Mesenchymal stem cell (in vitro differentiated cells and primary cell): ENCODE measurements at regions not wholly inside any gene's neighbourhood (a gene's known extent, or its start where the extent isn't known, plus 50 kb on each side); places are given as distances from the start of the nearest gene placed in this dataset.

Experiments used
- DNase-seq: peaks from one replicate; pipeline ENCODE4 v3.0.0-alpha.2; 2013
- H2AFZ ChIP-seq: one replicate; pipeline ENCODE4 v1.6.1; 2013; ENCODE audit warnings: low read depth, mild to moderate bottlenecking, control low read depth, inconsistent platforms, low read length, moderate library complexity
- H2AK5ac ChIP-seq: 2 replicates; pipeline ENCODE4 v1.6.1; 2013; ENCODE audit warnings: low read length, moderate library complexity, mild to moderate bottlenecking, inconsistent platforms; ENCODE audit not compliant: severe bottlenecking
- H2BK120ac ChIP-seq: one replicate; pipeline ENCODE4 v1.6.1; 2013; ENCODE audit warnings: low read depth, mild to moderate bottlenecking, inconsistent platforms, low read length, moderate library complexity
- H2BK12ac ChIP-seq, 2 experiments: one replicate each; pipeline ENCODE4 v1.6.1; 2013; ENCODE audit warnings: inconsistent platforms in 2 of 2, low read length in 2 of 2, mild to moderate bottlenecking in 2 of 2, moderate library complexity in 2 of 2, control low read depth in 1 of 2
- H2BK15ac ChIP-seq: one replicate; pipeline ENCODE4 v1.6.1; 2013; ENCODE audit warnings: mild to moderate bottlenecking, low read depth, inconsistent platforms; ENCODE audit not compliant: poor library complexity, severe bottlenecking
- H2BK5ac ChIP-seq: 2 replicates; pipeline ENCODE4 v1.6.1; 2013; ENCODE audit warnings: low read depth, mild to moderate bottlenecking, low read length, control low read depth, inconsistent platforms; ENCODE audit not compliant: poor library complexity, severe bottlenecking
- H3K14ac ChIP-seq, 2 experiments: one replicate each; pipeline ENCODE4 v1.6.1; 2013; ENCODE audit warnings: inconsistent platforms in 2 of 2, low read length in 2 of 2, control low read depth in 1 of 2, mild to moderate bottlenecking in 1 of 2, moderate library complexity in 1 of 2
- H3K18ac ChIP-seq, 2 experiments: one replicate each; pipeline ENCODE4 v1.6.1; 2013; ENCODE audit warnings: inconsistent platforms in 2 of 2, low read length in 2 of 2, control low read depth in 1 of 2, low read depth in 1 of 2, mild to moderate bottlenecking in 1 of 2
- H3K23ac ChIP-seq, 2 experiments: one replicate each; pipeline ENCODE4 v1.6.1; 2013; ENCODE audit warnings: inconsistent platforms in 2 of 2, low read length in 2 of 2, mild to moderate bottlenecking in 2 of 2, moderate library complexity in 2 of 2, control low read depth in 1 of 2
- H3K27ac ChIP-seq: 2 replicates; pipeline ENCODE4 v1.5.1; 2013; ENCODE audit warnings: mild to moderate bottlenecking, moderate library complexity, low read length, control low read depth, inconsistent platforms; ENCODE audit not compliant: poor library complexity, severe bottlenecking
- H3K27me3 ChIP-seq, 2 experiments: 2 replicates each; pipeline versions ENCODE4 v1.6.1 to v1.7.0; 2013; ENCODE audit warnings: low read length in 2 of 2, mild to moderate bottlenecking in 2 of 2, moderate library complexity in 2 of 2, control low read depth in 1 of 2, inconsistent platforms in 1 of 2; ENCODE audit not compliant: control insufficient read depth in 1 of 2, insufficient read depth in 1 of 2
- H3K36me3 ChIP-seq, 2 experiments: 2 replicates each; pipeline versions ENCODE4 v1.6.1 to v1.7.0; 2013; ENCODE audit warnings: low read length in 2 of 2, control low read depth in 1 of 2, inconsistent platforms in 1 of 2, low read depth in 1 of 2, mild to moderate bottlenecking in 1 of 2; ENCODE audit not compliant: insufficient read depth in 2 of 2, control insufficient read depth in 1 of 2
- H3K4ac ChIP-seq, 2 experiments: one replicate each; pipeline ENCODE4 v1.6.1; 2013; ENCODE audit warnings: inconsistent platforms in 2 of 2, low read length in 2 of 2, mild to moderate bottlenecking in 2 of 2, moderate library complexity in 2 of 2, control low read depth in 1 of 2, low read depth in 1 of 2
- H3K4me1 ChIP-seq: 2 replicates; pipeline ENCODE4 v1.6.1; 2013; ENCODE audit warnings: low read depth, low read length, control low read depth; ENCODE audit not compliant: control insufficient read depth, insufficient read depth
- H3K4me2 ChIP-seq: 2 replicates; pipeline ENCODE4 v1.6.1; 2013; ENCODE audit warnings: low read length, mild to moderate bottlenecking, inconsistent platforms; ENCODE audit not compliant: poor library complexity, severe bottlenecking
- H3K4me3 ChIP-seq, 2 experiments: 2 replicates each; pipeline versions ENCODE4 v1.5.1 to v1.7.0; 2013; ENCODE audit warnings: low read length in 2 of 2, mild to moderate bottlenecking in 2 of 2, control low read depth in 1 of 2, low read depth in 1 of 2; ENCODE audit not compliant: insufficient read depth in 1 of 2
- H3K79me1 ChIP-seq: replicated peaks from 2 replicates; pipeline ENCODE4 v1.6.1; 2013; ENCODE audit warnings: mild to moderate bottlenecking, control low read depth, low read length, inconsistent platforms; ENCODE audit not compliant: poor library complexity, severe bottlenecking
- H3K9ac ChIP-seq: 2 replicates; pipeline ENCODE4 v1.7.0; 2013; ENCODE audit warnings: mild to moderate bottlenecking, low read length, moderate library complexity
- H3K9me3 ChIP-seq: 2 replicates; pipeline ENCODE4 v1.7.0; 2013; ENCODE audit warnings: mild to moderate bottlenecking, low read length; ENCODE audit not compliant: control insufficient read depth
- H4K8ac ChIP-seq: one replicate; pipeline ENCODE4 v1.6.1; 2013; ENCODE audit warnings: inconsistent platforms, mild to moderate bottlenecking, low read length, moderate library complexity
- H4K91ac ChIP-seq: one replicate; pipeline ENCODE4 v1.6.1; 2013; ENCODE audit warnings: mild to moderate bottlenecking, low read length, inconsistent platforms
- WGBS: methylation state at CpG from one replicate; pipeline ENCODE4 v1.1.7; 2013; ENCODE audit warnings: mixed read lengths; 5-methylcytosine and 5-hydroxymethylcytosine counted together

DNA sequence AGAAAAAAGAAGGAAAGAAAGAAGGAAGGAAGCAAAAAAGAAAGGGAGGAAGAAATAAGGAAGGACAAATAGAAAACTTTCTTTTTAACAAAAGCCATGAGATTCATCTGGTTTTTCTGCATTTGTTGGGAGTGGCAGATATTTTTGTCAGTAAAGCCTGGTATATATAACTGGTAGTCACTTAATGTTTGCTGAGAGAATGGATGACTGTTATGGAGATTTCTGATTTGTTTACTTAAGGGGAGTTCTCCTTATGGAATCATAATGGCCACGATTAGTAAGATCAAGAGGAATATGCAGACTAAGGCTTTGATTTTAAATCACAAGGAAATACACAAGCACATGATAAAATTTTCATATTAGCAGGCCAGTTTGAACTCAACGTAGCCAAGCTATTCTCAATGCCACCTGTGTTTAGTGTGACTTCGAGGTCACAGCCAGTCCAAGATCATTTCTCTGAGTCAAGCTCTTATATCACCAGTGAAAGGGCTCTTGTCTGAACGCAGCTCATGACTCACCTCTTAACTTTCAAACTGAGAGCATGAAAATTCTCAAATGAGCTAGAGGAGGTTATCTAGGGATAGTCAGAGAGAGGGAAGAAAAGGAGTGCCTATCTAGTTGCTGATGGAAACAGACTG lies 445.1 kb upstream of the ZMIZ1 start:
- H4K8ac ChIP-seq: no peak overlapping the region
- no peaks in the 10 kb centered on the region for H3K36me3 ChIP-seq
- H3K9ac ChIP-seq: peak overlapping the region; percentile 10
- no peaks in the 10 kb centered on the region for H3K9me3 ChIP-seq
- no peak overlapping the region for H3K27ac ChIP-seq
- peaks cover 0 to 2% of the 10 kb centered on the region in 2 experiments for H3K27me3 ChIP-seq
- no peak overlapping the region for H2AK5ac ChIP-seq
- H2BK5ac ChIP-seq: no peak overlapping the region
- H3K4ac ChIP-seq: no peak overlapping the region
- H2AFZ ChIP-seq: no peak overlapping the region
- H3K14ac ChIP-seq: no peak overlapping the region
- no peak overlapping the region for H3K4me3 ChIP-seq
- H3K4me2 ChIP-seq: no peak overlapping the region
- DNase-seq: peak; percentile 75
- H3K23ac ChIP-seq: no peak overlapping the region
- peaks cover 5% of the 10 kb centered on the region for H3K4me1 ChIP-seq
- H2BK12ac ChIP-seq: no peak overlapping the region
- 23% methylated on average over 3 of the region's 4 CpGs for WGBS
- H3K79me1 ChIP-seq: no peaks in the 10 kb centered on the region
- no peak overlapping the region for H2BK15ac ChIP-seq
- no peak overlapping the region for H2BK120ac ChIP-seq
- no peak overlapping the region for H4K91ac ChIP-seq
- H3K18ac ChIP-seq: no peak overlapping the region

DNA sequence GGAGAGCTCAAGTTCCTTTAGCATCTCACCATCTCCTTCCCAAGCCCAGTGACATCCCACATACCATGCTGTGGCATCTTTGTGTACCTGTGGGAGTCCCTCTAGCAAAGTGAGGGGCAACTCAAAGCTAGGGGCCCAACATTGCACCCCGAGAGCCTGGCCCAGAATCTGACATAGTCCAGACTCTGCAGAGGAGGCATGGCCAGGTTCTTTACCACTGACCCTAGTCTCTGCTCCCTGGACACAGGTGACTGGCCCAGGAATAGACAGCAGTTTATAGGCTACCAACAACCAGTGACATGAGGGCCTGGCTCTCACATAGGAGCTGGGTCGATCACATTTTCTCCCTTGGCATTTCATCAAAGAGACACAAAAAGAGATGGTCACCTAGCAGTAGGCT lies 444.0 kb upstream of the ZMIZ1 start:
- Histone ChIP-seq H3K4ac (no peak overlapping the region), H3K4me2 (no peak overlapping the region), H3K9me3 (no peaks in the 10 kb centered on the region), H2AFZ (no peak overlapping the region), H2BK120ac (no peak overlapping the region), H2BK5ac (no peak overlapping the region), H3K14ac (no peak overlapping the region), H3K79me1 (no peaks in the 10 kb centered on the region), H3K27ac (no peak overlapping the region), H3K18ac (peak overlapping the region in 1 of 2 experiments; percentile 46), H3K27me3 (peaks cover 0 to 3% of the 10 kb centered on the region in 2 experiments), H4K91ac (no peak overlapping the region), H3K36me3 (no peaks in the 10 kb centered on the region), H3K4me3 (no peak overlapping the region), H3K23ac (no peak overlapping the region), H2BK15ac (no peak overlapping the region), H2BK12ac (peak overlapping the region in 1 of 2 experiments; percentile 18), H3K4me1 (peaks cover 5% of the 10 kb centered on the region), H3K9ac (no peak overlapping the region), H2AK5ac (no peak overlapping the region), H4K8ac (no peak overlapping the region)
- DNase-seq: no peak
- WGBS: 90% methylated on average over 2 of the region's 2 CpGs

GRCh38 chr10:78626471-78626870 lies 442.3 kb upstream of the ZMIZ1 start:
- peaks cover 0 to 3% of the 10 kb centered on the region in 2 experiments for H3K27me3 ChIP-seq

DNA sequence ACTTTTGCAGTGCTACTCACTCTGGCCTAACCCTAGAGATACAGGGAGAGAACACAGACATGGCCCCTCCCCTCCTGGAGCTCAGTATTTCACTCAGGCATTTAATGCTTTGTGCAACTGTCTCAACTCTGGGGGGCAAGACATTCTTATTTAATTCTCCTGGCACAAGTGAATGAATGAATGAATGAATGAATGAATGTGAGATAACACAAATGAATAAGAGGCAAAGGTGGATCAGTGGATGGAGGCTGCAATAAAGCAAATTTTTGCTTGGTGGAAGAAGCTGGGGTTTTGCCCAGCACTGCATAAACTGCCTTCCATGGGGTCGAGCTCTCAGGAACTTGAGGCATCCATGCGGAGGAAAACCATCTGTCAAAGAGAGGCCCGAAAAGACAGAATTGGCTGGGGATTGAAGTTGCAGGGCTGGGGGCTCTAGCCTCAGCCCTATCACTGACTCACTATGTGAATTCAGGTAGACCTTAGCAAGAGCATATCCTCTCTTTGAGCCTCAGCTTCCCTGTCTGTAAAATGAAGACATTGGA lies 441.4 kb upstream of the ZMIZ1 start:
- Histone ChIP-seq H3K4ac (no peak overlapping the region), H3K4me1 (peaks cover 20% of the 10 kb centered on the region), H3K14ac (no peak overlapping the region), H3K9me3 (no peaks in the 10 kb centered on the region), H3K4me3 (no peak overlapping the region), H4K8ac (no peak overlapping the region), H2BK15ac (no peak overlapping the region), H2BK5ac (no peak overlapping the region), H4K91ac (no peak overlapping the region), H3K36me3 (no peaks in the 10 kb centered on the region), H2AK5ac (no peak overlapping the region), H3K27me3 (peaks cover 0 to 3% of the 10 kb centered on the region in 2 experiments), H2BK12ac (no peak overlapping the region), H3K4me2 (no peak overlapping the region), H2BK120ac (no peak overlapping the region), H2AFZ (no peak overlapping the region), H3K79me1 (no peaks in the 10 kb centered on the region), H3K9ac (no peak overlapping the region), H3K27ac (no peak overlapping the region), H3K18ac (no peak overlapping the region), H3K23ac (no peak overlapping the region)
- WGBS: 89% methylated on average over 3 of the region's 3 CpGs
- no peak for DNase-seq

More at GRCh38 chr10:78626471-78626870, 442.3 kb upstream of the ZMIZ1 start:
- H3K79me1 ChIP-seq: no peaks in the 10 kb centered on the region
- H4K91ac ChIP-seq: no peak overlapping the region
- H2AK5ac ChIP-seq: no peak overlapping the region
- no peaks in the 10 kb centered on the region for H3K36me3 ChIP-seq
- no peak overlapping the region for H3K27ac ChIP-seq
- no peak overlapping the region for H2BK120ac ChIP-seq
- no peak overlapping the region for H3K4me3 ChIP-seq
- no peak overlapping the region for H3K4ac ChIP-seq
- no peak for DNase-seq
- WGBS: 83% methylated on average over 10 of the region's 10 CpGs
- no peak overlapping the region for H3K14ac ChIP-seq
- H3K9me3 ChIP-seq: no peaks in the 10 kb centered on the region
- H2BK5ac ChIP-seq: no peak overlapping the region
- no peak overlapping the region for H4K8ac ChIP-seq
- no peak overlapping the region for H3K9ac ChIP-seq
- no peak overlapping the region for H3K18ac ChIP-seq
- no peak overlapping the region for H2BK15ac ChIP-seq
- no peak overlapping the region for H2AFZ ChIP-seq
- peaks cover 15% of the 10 kb centered on the region for H3K4me1 ChIP-seq
- no peak overlapping the region for H3K4me2 ChIP-seq
- no peak overlapping the region for H3K23ac ChIP-seq
- no peak overlapping the region for H2BK12ac ChIP-seq
